Uterus (tissue), 3 donors: ENCODE measurements at regions not wholly inside any gene's neighbourhood (a gene's known extent, or its start where the extent isn't known, plus 50 kb on each side); places are given as distances from the start of the nearest gene placed in this dataset.

Experiments used
- DNase-seq, 2 donors: peaks; one replicate each; pipeline ENCODE4 v3.0.0-alpha.2; 2019 to 2020
- H3K27ac ChIP-seq, 2 donors: fragments of 200-600 bp; sonication (generic); 1 replicate in 1 of 2; 2 replicates in 1 of 2; pipeline ENCODE4 v1.5.1; 2016 to 2018
- H3K27me3 ChIP-seq, 2 donors: fragments of 200-600 bp; sonication (generic); one replicate each; pipeline ENCODE4 v1.5.1; 2018 to 2019; ENCODE audit warnings: control low read depth in 1 of 2
- H3K36me3 ChIP-seq, 2 donors: fragments of 200-600 bp; sonication (generic); one replicate each; pipeline ENCODE4 v1.5.1; 2019; ENCODE audit warnings: control low read depth in 1 of 2
- H3K4me1 ChIP-seq, 2 donors: fragments of 200-600 bp; sonication (generic); one replicate each; pipeline ENCODE4 v1.5.1; 2018 to 2019; ENCODE audit warnings: control low read depth in 1 of 2
- H3K4me3 ChIP-seq, 2 donors: fragments of 200-600 bp; sonication (generic); 1 replicate in 1 of 2; 2 replicates in 1 of 2; pipeline ENCODE4 v1.5.1; 2018 to 2019; ENCODE audit warnings: mild to moderate bottlenecking in 1 of 2
- H3K9me3 ChIP-seq, 2 donors: fragments of 200-600 bp; sonication (generic); one replicate each; pipeline ENCODE4 v1.5.1; 2019; ENCODE audit warnings: control low read depth in 1 of 2
- POLR2A ChIP-seq, 2 donors: fragments of 450-650 bp; IDR thresholded peaks; one replicate each; pipeline ENCODE4 v1.6.1; 2016; ENCODE audit warnings: antibody characterized with exemption in 2 of 2, mild to moderate bottlenecking in 1 of 2, moderate library complexity in 1 of 2
- intact Hi-C: fragments of 100-400 bp; cut with DNase I; formaldehyde crosslinking; loops from one replicate; pipeline ENCODE4 v1.15.1; 2023; ENCODE audit warnings: low total_unique reads
- TF ChIP-seq, protein P1 (sequence below), 4 experiments: fragments of 200-600 bp in 2 of 4; fragments of 450-650 bp in 2 of 4; sonication (generic) in 2 of 4; IDR thresholded peaks; one replicate each; pipeline ENCODE4 v1.5.1; 2016 to 2019; ENCODE audit warnings: antibody characterized with exemption in 4 of 4, mild to moderate bottlenecking in 2 of 4, moderate library complexity in 1 of 4
- donor health status: DM: yes; HTN: yes; CAD: no.

- Histone ChIP-seq H3K36me3 (no peaks in the 10 kb centered on the region), H3K4me1 (no peaks in the 10 kb centered on the region), H3K27me3 (no peaks in the 10 kb centered on the region), H3K27ac (no peak overlapping the region), H3K4me3 (no peak overlapping the region), H3K9me3 (no peaks in the 10 kb centered on the region)
- intact Hi-C loops = no loop called here
- TF ChIP-seq POLR2A (IDR thresholded peaks at IDR 0.05) = no peak
- TF ChIP-seq, protein P1, sequence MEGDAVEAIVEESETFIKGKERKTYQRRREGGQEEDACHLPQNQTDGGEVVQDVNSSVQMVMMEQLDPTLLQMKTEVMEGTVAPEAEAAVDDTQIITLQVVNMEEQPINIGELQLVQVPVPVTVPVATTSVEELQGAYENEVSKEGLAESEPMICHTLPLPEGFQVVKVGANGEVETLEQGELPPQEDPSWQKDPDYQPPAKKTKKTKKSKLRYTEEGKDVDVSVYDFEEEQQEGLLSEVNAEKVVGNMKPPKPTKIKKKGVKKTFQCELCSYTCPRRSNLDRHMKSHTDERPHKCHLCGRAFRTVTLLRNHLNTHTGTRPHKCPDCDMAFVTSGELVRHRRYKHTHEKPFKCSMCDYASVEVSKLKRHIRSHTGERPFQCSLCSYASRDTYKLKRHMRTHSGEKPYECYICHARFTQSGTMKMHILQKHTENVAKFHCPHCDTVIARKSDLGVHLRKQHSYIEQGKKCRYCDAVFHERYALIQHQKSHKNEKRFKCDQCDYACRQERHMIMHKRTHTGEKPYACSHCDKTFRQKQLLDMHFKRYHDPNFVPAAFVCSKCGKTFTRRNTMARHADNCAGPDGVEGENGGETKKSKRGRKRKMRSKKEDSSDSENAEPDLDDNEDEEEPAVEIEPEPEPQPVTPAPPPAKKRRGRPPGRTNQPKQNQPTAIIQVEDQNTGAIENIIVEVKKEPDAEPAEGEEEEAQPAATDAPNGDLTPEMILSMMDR (IDR thresholded peaks at IDR 0.05) = no peak
- DNase-seq = no peak
Observed at GRCh38 chr12:126601184-126602170, 1536.2 kb downstream of the AACS start.

- H3K27ac ChIP-seq = no peak overlapping the region
- H3K27me3 ChIP-seq = no peaks in the 10 kb centered on the region
- no peaks in the 10 kb centered on the region for H3K36me3 ChIP-seq
- intact Hi-C loops = no loop called here
- no peak overlapping the region for H3K4me3 ChIP-seq
- no peaks in the 10 kb centered on the region for H3K9me3 ChIP-seq
- DNase-seq = no peak
- TF ChIP-seq POLR2A (IDR thresholded peaks at IDR 0.05) = no peak
- TF ChIP-seq, protein P1 (IDR thresholded peaks at IDR 0.05) = no peak
- no peaks in the 10 kb centered on the region for H3K4me1 ChIP-seq
Observed at GRCh38 chr12:126602612-126603011, 1537.4 kb downstream of the AACS start.

- no peaks in the 10 kb centered on the region for H3K9me3 ChIP-seq
- intact Hi-C loops = no loop called here
- TF ChIP-seq, protein P1 (IDR thresholded peaks at IDR 0.05) = no peak
- no peak for TF ChIP-seq POLR2A (IDR thresholded peaks at IDR 0.05)
- no peak for DNase-seq
- no peaks in the 10 kb centered on the region for H3K4me1 ChIP-seq
- H3K4me3 ChIP-seq = no peak overlapping the region
- no peak overlapping the region for H3K27ac ChIP-seq
- no peaks in the 10 kb centered on the region for H3K36me3 ChIP-seq
- H3K27me3 ChIP-seq = no peaks in the 10 kb centered on the region
Observed at GRCh38 chr12:126607157-126607556, 1541.9 kb downstream of the AACS start.

DNA sequence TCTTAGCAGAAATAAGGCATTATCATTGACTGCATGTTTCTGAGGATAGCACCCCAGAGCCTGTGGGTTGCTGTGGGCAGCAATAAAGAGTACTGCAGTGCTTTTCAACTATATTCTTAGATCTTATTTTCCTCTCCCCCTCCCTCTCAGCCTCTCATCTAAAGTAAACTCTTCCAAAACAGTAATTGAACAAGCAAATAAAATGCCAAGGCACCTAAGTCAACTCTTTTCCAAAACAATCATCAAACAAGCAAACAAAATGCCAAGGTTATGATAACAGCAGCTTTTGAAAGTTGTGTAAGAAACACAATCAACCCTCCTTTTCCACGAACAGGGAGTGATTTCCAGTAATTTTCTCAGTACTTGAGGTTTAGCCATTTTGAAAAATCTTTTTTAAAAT, 1542.6 kb downstream of the AACS start:
- TF ChIP-seq, protein P1 (IDR thresholded peaks at IDR 0.05) = no peak
- no peak for TF ChIP-seq POLR2A (IDR thresholded peaks at IDR 0.05)

GRCh38 chr12:126608607-126609175, 1543.5 kb downstream of the AACS start:
- no peak overlapping the region for H3K27ac ChIP-seq

More for the DNA sequence above, 1542.6 kb downstream of the AACS start:
- no peaks in the 10 kb centered on the region for H3K27me3 ChIP-seq
- no peak for DNase-seq
- no peak overlapping the region for H3K4me3 ChIP-seq
- no peaks in the 10 kb centered on the region for H3K36me3 ChIP-seq
- H3K9me3 ChIP-seq = no peaks in the 10 kb centered on the region
- H3K27ac ChIP-seq = no peak overlapping the region
- intact Hi-C loops = no loop called here
- no peaks in the 10 kb centered on the region for H3K4me1 ChIP-seq

More at GRCh38 chr12:126608607-126609175, 1543.5 kb downstream of the AACS start:
- H3K27me3 ChIP-seq = no peaks in the 10 kb centered on the region
- no peaks in the 10 kb centered on the region for H3K9me3 ChIP-seq
- intact Hi-C loops = no loop called here
- no peaks in the 10 kb centered on the region for H3K36me3 ChIP-seq
- no peak for DNase-seq
- no peak for TF ChIP-seq POLR2A (IDR thresholded peaks at IDR 0.05)
- TF ChIP-seq, protein P1 (IDR thresholded peaks at IDR 0.05) = no peak
- no peak overlapping the region for H3K4me3 ChIP-seq
- no peaks in the 10 kb centered on the region for H3K4me1 ChIP-seq
